Suprapubic skin (tissue), 3 donors: ENCODE measurements at regions not wholly inside any gene's neighbourhood (a gene's known extent, or its start where the extent isn't known, plus 50 kb on each side); places are given as distances from the start of the nearest gene placed in this dataset.

Source experiments
- CTCF ChIP-seq, 2 donors: fragments of 200-600 bp in 1 of 2; fragments of 450-650 bp in 1 of 2; sonication (generic) in 1 of 2; IDR thresholded peaks; one replicate each; pipeline ENCODE4 v1.5.1; 2016 to 2019; ENCODE audit warnings: antibody characterized with exemption in 2 of 2, mild to moderate bottlenecking in 1 of 2, moderate library complexity in 1 of 2
- POLR2A ChIP-seq, 2 donors: fragments of 450-650 bp; IDR thresholded peaks; one replicate each; pipeline ENCODE4 v1.6.1; 2017; ENCODE audit warnings: antibody characterized with exemption in 2 of 2, mild to moderate bottlenecking in 2 of 2, moderate library complexity in 2 of 2

- no peak for TF ChIP-seq CTCF (IDR thresholded peaks at IDR 0.05)
- TF ChIP-seq POLR2A (IDR thresholded peaks at IDR 0.05): no peak
These were observed 80.6 kb upstream of the HMCN1 start for GRCh38 chr1:185653615-185654014.
